GM20000 (cell line): ENCODE measurements at regions not wholly inside any gene's neighbourhood (a gene's known extent, or its start where the extent isn't known, plus 50 kb on each side); places are given as distances from the start of the nearest gene placed in this dataset.

Experiments
- DNase-seq: peaks from one replicate; pipeline ENCODE4 v3.0.0; 2012; ENCODE audit warnings: low spot score
- TF ChIP-seq, protein P1 (sequence below): IDR thresholded peaks from 2 replicates; pipeline ENCODE4 v1.5.1; 2012; ENCODE audit warnings: mild to moderate bottlenecking, control low read depth; ENCODE audit errors: extremely low read depth, missing control alignments

- no peak for DNase-seq
- TF ChIP-seq, protein P1, sequence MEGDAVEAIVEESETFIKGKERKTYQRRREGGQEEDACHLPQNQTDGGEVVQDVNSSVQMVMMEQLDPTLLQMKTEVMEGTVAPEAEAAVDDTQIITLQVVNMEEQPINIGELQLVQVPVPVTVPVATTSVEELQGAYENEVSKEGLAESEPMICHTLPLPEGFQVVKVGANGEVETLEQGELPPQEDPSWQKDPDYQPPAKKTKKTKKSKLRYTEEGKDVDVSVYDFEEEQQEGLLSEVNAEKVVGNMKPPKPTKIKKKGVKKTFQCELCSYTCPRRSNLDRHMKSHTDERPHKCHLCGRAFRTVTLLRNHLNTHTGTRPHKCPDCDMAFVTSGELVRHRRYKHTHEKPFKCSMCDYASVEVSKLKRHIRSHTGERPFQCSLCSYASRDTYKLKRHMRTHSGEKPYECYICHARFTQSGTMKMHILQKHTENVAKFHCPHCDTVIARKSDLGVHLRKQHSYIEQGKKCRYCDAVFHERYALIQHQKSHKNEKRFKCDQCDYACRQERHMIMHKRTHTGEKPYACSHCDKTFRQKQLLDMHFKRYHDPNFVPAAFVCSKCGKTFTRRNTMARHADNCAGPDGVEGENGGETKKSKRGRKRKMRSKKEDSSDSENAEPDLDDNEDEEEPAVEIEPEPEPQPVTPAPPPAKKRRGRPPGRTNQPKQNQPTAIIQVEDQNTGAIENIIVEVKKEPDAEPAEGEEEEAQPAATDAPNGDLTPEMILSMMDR, result no peak
Observed at GRCh38 chr9:104022083-104022482, 72.0 kb upstream of the SMC2 start.

DNA sequence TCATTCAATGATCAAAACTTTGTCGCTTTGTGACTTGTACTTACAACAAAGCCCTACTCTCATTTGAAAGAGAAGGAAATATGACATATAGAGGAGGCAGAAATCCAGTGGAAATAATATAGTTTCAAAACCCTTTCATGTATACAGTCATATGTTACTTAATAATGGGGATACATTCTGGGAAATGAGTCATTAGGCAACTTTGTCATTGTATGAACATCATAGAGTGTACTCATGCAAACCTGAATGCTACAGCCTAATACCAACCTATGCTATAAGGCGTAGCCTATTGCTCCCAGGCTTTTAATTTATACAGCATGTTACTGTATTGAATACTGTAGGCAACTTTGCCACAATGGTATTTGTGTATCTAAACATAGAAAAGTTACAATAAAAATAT is 69.0 kb upstream of the SMC2 start:
- DNase-seq, result no peak

DNA sequence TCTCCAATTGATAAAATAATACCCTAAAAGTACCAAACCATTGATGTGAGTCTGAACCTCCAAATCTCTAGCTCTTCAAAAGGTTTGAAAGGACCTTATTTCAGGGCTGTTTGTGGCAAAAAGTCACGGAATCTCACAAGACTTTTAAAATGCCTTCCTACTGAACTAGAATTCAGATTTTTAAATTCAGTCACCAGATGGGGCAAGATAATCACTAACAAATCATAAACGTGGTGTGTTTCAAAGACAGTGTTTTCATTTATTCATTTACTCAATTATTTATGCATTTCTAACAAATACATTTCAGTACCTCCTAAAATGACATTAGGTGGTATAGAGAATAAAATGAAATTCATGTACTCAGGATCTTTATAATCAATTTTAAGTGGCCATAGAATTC is 68.2 kb upstream of the SMC2 start:
- TF ChIP-seq, protein P1, result no peak
- no peak for DNase-seq

More for the DNA sequence above, 69.0 kb upstream of the SMC2 start:
- TF ChIP-seq, protein P1, result no peak

DNA sequence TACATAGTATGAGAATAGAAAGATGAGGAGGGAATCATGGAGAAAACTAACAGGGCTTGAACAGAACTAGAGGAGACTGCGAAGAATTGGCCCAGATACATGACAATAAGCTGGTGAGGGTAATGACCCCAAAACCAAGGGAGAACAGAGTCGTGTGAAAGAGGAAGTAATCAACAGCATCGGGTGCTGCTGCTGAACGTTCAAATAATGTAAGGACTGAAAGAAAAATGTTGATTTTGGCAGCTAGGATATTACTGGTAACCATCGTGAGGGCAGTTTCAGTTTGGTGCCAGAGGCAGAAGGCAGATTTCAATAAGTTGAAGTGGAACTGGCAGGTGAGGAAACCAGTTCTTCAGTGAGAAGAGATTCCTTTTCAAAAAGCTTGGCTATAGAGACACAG is 66.8 kb upstream of the SMC2 start:
- TF ChIP-seq, protein P1, result no peak
- DNase-seq, result no peak

DNA sequence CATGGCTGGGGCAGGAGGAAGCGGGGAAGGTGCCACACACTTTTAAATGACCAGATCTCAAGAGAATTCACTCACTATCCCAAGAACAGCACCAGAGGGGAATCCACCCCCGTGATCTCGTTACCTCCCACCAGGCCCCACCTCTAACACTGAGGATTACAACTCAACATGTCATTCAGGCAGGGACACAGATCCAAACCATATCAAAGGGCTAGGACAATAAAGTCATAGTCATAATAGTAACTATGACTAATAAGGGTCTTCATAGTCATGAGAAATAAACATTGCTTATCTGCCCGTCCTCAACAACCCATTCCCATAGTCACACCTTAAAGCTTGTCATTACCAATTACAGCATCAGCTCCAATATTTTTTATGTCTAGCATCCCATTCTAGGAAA is 65.3 kb upstream of the SMC2 start:
- no peak for DNase-seq
- TF ChIP-seq, protein P1, result no peak
